ENCODE measurements at regions not wholly inside any gene's neighbourhood (a gene's known extent, or its start where the extent isn't known, plus 50 kb on each side); places are given as distances from the start of the nearest gene placed in this dataset.

DNA sequence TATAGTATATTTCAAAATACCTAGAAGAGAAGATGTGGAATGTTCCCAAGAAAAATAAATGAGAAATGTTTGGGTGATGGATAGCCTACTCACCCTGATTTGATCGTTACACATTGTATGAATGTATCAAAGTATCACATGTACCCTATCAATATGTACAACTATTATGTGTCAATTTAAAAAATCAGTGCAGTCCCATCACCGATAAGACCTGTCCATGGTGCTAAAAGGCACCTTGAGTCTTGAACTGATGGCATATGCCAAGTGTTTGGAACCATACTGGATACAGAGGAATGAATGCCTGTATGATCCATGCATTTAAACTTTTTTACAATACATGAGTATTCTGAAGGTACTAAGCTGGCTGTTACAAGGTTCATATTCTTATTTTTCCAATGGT, 50.2 kb upstream of the ZNF835 start:
- H3K36me3 ChIP-seq (ENCODE audit: control insufficient read depth in 2 of 2, insufficient read depth in 1 of 2, low read length in 2 of 2) = no peaks in the 10 kb centered on the region
- ChIA-PET POLR2A (no interaction called here), CTCF (no interaction called here)
- TF ChIP-seq ZNF48 (tag by site-specific recombination; IDR thresholded peaks at IDR 0.05) (no peak), ZNF423 (tag by site-specific recombination; IDR thresholded peaks at IDR 0.05) (no peak)
- TF ChIP-seq, protein P1, sequence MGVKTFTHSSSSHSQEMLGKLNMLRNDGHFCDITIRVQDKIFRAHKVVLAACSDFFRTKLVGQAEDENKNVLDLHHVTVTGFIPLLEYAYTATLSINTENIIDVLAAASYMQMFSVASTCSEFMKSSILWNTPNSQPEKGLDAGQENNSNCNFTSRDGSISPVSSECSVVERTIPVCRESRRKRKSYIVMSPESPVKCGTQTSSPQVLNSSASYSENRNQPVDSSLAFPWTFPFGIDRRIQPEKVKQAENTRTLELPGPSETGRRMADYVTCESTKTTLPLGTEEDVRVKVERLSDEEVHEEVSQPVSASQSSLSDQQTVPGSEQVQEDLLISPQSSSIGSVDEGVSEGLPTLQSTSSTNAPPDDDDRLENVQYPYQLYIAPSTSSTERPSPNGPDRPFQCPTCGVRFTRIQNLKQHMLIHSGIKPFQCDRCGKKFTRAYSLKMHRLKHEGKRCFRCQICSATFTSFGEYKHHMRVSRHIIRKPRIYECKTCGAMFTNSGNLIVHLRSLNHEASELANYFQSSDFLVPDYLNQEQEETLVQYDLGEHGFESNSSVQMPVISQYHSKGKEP (tag by site-specific recombination; IDR thresholded peaks at IDR 0.05) = no peak
- TF ChIP-seq, protein P2, sequence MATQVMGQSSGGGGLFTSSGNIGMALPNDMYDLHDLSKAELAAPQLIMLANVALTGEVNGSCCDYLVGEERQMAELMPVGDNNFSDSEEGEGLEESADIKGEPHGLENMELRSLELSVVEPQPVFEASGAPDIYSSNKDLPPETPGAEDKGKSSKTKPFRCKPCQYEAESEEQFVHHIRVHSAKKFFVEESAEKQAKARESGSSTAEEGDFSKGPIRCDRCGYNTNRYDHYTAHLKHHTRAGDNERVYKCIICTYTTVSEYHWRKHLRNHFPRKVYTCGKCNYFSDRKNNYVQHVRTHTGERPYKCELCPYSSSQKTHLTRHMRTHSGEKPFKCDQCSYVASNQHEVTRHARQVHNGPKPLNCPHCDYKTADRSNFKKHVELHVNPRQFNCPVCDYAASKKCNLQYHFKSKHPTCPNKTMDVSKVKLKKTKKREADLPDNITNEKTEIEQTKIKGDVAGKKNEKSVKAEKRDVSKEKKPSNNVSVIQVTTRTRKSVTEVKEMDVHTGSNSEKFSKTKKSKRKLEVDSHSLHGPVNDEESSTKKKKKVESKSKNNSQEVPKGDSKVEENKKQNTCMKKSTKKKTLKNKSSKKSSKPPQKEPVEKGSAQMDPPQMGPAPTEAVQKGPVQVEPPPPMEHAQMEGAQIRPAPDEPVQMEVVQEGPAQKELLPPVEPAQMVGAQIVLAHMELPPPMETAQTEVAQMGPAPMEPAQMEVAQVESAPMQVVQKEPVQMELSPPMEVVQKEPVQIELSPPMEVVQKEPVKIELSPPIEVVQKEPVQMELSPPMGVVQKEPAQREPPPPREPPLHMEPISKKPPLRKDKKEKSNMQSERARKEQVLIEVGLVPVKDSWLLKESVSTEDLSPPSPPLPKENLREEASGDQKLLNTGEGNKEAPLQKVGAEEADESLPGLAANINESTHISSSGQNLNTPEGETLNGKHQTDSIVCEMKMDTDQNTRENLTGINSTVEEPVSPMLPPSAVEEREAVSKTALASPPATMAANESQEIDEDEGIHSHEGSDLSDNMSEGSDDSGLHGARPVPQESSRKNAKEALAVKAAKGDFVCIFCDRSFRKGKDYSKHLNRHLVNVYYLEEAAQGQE (tag by site-specific recombination; IDR thresholded peaks at IDR 0.05) = peak; percentile 72
- no peaks in the 10 kb centered on the region; the same call in 1 of the 2 replicates for H3K9me3 ChIP-seq (ENCODE audit: control insufficient read depth, insufficient read depth, low read depth, low read length)
- no peak overlapping the region for H3K4me3 ChIP-seq (ENCODE audit: low read depth, low read length)
- no peaks in the 10 kb centered on the region for H3K4me1 ChIP-seq (ENCODE audit: control insufficient read depth, insufficient read depth, low read length)
- H3K27ac ChIP-seq (ENCODE audit: extremely low read depth, low read depth, low read length) = no peak overlapping the region
